GM18505 (cell line): ENCODE measurements at regions not wholly inside any gene's neighbourhood (a gene's known extent, or its start where the extent isn't known, plus 50 kb on each side); places are given as distances from the start of the nearest gene placed in this dataset.
"Not testable (repeated sequence)": the region's sequence is repeated elsewhere in the genome, so short reads cannot be mapped to it uniquely, and the experiment has no call there.

Experiments
- ATAC-seq: cut with Tn5 transposase; IDR thresholded peaks from one replicate; pipeline ENCODE4 v1.9.1; 2021; ENCODE audit not compliant: unreplicated experiment
- POLR2A ChIP-seq: IDR thresholded peaks from 4 replicates; pipeline ENCODE4 v1.6.1; 2011; ENCODE audit warnings: borderline replicate concordance; ENCODE audit not compliant: insufficient read depth, insufficient read length; ENCODE audit errors: extremely low read depth

GRCh38 chr9:119688547-119688946 is 319.3 kb upstream of the BRINP1 start:
- no peak for TF ChIP-seq POLR2A
- no peak for ATAC-seq

GRCh38 chr9:119677811-119678505 is 308.7 kb upstream of the BRINP1 start:
- no peak for TF ChIP-seq POLR2A

GRCh38 chr9:119675951-119676350 is 306.7 kb upstream of the BRINP1 start:
- ATAC-seq: no peak
- no peak for TF ChIP-seq POLR2A

More at GRCh38 chr9:119677811-119678505, 308.7 kb upstream of the BRINP1 start:
- no peak for ATAC-seq

- not testable (repeated sequence) for ATAC-seq
These were observed 303.5 kb upstream of the BRINP1 start for GRCh38 chr9:119672763-119673162.

DNA sequence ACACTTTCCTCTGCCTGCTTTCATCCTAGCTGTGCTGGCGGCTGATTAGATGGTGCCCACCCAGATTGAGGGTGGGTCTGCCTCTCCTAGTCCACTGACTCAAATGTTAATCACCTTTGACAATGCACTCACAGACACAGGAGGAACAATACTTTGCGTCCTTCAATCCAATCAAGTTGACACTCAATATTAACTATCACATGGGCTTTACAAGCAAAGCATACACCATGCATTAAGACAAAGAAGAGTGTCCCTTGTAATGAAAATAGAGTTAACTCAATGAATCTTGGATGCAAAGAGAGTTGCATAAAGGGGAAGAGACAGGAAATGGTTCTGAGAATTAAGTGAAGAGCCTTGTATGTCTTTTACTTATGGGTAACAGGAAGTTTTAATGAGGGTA is 298.7 kb upstream of the BRINP1 start:
- TF ChIP-seq POLR2A: no peak
- ATAC-seq: no peak

DNA sequence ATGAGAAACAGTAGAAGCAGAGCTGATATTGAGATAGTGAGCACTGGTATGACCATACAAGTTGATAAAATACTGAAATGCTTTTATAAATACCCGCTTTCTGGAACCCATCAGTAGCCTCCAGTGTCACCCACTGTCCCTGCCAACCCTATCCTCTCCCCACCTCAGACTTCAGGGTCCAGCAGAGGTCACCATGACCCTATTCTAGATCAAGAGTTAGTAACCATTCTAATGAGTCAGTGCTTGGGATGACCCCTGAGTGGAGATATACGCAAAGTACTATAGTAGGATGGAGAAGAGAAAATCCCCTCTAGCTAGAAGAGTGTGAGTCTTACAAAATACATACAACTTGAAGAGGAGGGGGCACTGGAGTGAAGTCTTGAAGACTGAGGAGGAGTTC is 297.9 kb upstream of the BRINP1 start:
- no peak for TF ChIP-seq POLR2A

DNA sequence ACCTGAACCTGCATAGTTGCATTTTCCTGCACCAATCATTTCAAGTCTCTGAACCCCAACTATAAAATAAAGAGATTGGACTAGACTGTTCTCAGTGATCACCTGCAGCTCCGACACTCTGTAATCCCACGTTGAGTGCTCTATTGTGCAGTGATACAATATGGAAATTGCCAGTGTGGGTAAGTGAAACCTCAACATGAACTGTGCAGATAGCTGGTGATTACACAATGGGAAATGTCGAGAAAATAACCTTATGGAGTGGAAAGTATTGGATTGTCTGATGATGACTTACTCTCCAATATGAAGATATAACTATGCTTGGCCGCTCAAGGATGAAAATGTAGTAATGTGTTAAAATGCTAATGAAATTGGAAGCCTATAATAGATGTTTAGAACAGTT is 293.1 kb upstream of the BRINP1 start:
- TF ChIP-seq POLR2A: no peak
- ATAC-seq: no peak

More for the DNA sequence above, 297.9 kb upstream of the BRINP1 start:
- ATAC-seq: no peak

DNA sequence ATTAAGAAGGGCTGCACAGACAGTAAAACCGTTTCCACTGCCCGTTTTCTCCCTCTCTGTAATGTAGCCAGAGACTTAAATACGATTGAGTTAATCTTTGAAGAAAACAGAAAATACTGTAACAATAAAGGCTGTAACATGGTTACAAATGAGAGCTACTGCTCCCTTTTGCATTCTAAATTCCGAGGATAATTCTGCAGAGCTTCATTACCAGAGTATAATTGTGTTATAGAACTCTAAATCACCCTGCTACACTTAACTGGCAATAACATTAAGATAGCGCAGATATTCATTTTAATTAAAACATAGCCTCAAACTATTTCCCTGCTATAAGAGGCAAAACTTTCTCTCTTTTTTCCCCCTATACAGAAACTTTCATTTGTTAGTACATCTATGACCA is 283.7 kb upstream of the BRINP1 start:
- ATAC-seq: no peak
- no peak for TF ChIP-seq POLR2A

- TF ChIP-seq POLR2A: no peak
- no peak for ATAC-seq
These were observed 280.0 kb upstream of the BRINP1 start for GRCh38 chr9:119649205-119649604.

- no peak for ATAC-seq
- no peak for TF ChIP-seq POLR2A
These were observed 270.2 kb upstream of the BRINP1 start for GRCh38 chr9:119639287-119639955.

DNA sequence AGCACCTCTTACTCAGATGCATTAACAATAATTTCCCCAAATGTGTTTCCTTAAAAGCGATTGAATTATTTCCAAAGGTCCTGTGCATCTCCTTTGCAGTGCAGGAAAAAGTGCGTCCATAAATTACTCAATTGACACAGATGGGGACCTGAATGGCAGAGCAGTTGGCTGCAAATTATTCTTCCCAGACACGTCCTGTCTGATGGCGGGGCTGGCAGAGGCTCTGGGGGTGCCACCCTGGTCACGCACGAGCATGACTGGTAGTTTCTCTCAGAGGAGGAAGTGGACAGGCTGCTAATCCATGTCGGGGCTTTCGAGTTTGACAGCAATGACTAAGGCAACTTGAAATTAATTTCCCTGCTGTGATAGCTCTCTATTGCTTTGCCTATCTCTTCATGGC is 264.8 kb upstream of the BRINP1 start:
- no peak for TF ChIP-seq POLR2A
- no peak for ATAC-seq

DNA sequence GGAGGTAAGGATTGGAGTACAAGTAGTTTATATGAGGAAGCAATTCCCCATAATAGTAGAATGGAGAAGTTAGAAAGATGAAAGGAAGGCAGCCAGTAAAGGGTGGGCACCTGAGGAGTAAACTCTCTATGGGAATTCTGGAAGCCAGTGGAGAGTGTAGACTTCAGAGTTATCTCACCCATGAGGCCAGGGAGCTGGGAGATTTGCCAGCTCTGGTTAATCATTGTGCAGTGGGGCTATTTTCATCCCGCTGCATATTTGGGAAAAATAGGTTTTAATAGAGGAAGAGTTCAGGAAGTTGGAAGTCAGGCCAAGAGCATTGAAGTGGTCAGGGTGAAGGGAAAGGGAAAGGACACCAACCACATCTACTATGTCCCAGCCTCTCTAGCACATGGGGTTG is 242.3 kb upstream of the BRINP1 start:
- TF ChIP-seq POLR2A: no peak
- ATAC-seq: no peak

GRCh38 chr9:119609277-119609971 is 240.2 kb upstream of the BRINP1 start:
- ATAC-seq: no peak
- TF ChIP-seq POLR2A: no peak

DNA sequence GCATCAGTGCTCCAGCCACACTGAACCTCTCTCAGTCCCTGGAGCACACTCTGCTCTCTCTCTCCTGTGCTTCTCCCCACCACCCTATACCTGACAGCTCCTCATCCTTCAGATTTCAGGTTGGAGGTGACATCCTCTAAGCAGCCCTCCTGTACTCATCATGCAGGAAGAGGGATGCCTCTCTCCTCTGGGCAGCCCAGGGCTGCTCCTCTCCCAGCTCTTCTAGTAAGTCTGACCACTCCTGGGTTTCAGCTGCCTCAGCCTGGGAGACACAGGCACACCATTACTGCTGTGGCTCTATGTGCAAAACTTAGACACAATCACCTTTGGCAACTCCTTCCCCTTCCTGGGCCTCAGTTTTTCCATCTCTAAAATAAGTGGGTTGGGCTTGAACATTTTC is 232.4 kb upstream of the BRINP1 start:
- ATAC-seq: no peak
- TF ChIP-seq POLR2A: no peak
